ENCODE measurements at regions not wholly inside any gene's neighbourhood (a gene's known extent, or its start where the extent isn't known, plus 50 kb on each side); places are given as distances from the start of the nearest gene placed in this dataset.

DNA sequence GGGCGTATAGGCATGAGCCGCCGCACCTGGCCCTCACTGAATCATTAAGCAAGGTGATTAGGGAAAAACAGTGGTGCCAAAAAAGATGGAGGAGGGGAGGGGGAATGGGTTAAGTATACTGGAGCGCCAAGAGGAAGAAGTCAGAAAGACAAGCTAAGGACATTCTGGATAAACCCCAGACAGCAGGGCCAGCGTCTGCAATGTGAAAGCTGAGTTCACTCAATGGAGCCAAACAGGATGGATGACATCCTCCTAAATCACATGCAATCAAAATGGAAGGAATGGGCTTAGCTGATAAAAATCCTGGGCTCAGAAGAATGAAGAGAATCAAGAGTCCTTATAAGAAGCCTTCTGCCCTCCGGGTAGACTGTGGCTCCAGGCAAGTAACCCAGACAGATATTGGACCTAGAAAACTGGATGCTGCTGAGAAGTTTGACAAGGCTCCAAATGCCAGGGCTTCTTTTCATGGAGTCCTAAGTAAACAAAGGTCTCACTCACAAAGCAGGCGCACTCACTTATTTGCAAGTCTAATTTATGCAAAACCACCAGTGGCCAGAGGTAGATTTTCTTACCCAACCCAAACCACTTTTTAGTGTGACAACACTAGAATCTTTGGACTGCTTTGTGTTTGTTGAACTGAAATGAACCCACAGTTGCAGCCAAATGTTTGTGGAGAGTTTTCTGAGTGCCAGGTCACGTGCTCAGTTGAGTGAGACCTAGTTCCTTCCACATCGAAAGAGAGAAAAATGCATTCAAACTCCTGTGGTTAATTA lies 519.1 kb upstream of the AUTS2 start:
- TF ChIP-seq, protein P1, sequence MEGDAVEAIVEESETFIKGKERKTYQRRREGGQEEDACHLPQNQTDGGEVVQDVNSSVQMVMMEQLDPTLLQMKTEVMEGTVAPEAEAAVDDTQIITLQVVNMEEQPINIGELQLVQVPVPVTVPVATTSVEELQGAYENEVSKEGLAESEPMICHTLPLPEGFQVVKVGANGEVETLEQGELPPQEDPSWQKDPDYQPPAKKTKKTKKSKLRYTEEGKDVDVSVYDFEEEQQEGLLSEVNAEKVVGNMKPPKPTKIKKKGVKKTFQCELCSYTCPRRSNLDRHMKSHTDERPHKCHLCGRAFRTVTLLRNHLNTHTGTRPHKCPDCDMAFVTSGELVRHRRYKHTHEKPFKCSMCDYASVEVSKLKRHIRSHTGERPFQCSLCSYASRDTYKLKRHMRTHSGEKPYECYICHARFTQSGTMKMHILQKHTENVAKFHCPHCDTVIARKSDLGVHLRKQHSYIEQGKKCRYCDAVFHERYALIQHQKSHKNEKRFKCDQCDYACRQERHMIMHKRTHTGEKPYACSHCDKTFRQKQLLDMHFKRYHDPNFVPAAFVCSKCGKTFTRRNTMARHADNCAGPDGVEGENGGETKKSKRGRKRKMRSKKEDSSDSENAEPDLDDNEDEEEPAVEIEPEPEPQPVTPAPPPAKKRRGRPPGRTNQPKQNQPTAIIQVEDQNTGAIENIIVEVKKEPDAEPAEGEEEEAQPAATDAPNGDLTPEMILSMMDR (conservative IDR thresholded peaks at IDR 0.05; ENCODE audit: low read length): no peak
- TF ChIP-seq EZH2phosphoT487 (IDR thresholded peaks at IDR 0.05; ENCODE audit: borderline replicate concordance): no peak
